ENCODE measurements at regions not wholly inside any gene's neighbourhood (a gene's known extent, or its start where the extent isn't known, plus 50 kb on each side); places are given as distances from the start of the nearest gene placed in this dataset.

DNA sequence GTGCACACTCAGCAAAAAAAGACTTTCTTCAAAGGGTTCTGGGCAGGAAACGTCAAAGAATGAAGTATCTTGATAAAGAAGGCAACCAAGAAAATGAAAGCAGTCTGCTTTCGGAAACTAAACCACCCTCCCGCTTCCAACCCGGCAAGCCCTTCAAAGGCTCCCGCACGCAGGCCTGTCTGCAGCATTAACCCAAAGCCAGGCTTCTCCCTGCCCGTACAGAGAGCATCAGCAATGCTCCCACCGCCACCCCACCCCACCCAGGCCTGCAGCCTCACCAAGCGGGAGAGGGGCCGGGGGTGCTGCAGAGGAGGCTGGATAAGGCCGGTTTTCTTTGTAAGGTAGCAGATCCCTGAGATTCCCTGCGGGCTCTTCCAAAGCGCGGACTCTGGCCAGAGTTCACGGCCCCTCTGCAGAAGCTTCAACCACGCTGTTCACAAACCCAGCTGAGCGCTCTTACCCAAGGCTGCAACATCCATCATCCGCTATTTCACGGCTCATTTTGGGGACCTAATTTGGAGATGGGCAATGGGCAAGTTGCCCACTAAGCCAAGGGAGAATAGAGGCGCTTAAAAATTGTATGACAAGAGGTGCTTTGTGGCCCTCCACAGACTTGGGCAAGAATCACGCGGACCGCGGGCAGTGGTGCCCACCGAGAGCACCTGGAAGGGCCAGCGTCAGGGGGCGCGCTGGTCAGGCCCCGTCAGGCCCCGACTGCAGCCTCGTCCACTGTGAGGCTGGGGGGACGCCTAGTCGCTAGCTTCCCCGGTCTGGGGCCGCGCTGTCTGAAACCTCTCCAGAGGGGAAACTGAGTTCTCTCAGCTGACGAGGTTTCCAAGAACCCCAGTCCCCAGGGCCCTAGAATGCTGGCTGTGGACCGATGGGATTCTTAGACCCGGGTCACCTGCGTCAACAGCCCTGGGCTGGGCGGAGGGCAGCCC, 225.4 kb upstream of the ID2 start:
- peak overlapping the region in 1 of 4 donors; percentile 18 for H3K4me3 ChIP-seq
- intact Hi-C loops (cut with DNase I) = no loop called here
- H3K36me3 ChIP-seq = no peaks in the 10 kb centered on the region
- H3K9me3 ChIP-seq = no peaks in the 10 kb centered on the region
- H3K4me1 ChIP-seq = peaks cover 0 to 8% (median 3%) of the 10 kb centered on the region in 4 donors
- WGBS, 2 donors = 73 to 78% methylated on average over 41 of the region's 41 CpGs
- no peak overlapping the region for H3K27ac ChIP-seq
- TF ChIP-seq POLR2A (IDR thresholded peaks at IDR 0.05) = no peak
- TF ChIP-seq EP300 (IDR thresholded peaks at IDR 0.05) = no peak
- TF ChIP-seq, protein P1, sequence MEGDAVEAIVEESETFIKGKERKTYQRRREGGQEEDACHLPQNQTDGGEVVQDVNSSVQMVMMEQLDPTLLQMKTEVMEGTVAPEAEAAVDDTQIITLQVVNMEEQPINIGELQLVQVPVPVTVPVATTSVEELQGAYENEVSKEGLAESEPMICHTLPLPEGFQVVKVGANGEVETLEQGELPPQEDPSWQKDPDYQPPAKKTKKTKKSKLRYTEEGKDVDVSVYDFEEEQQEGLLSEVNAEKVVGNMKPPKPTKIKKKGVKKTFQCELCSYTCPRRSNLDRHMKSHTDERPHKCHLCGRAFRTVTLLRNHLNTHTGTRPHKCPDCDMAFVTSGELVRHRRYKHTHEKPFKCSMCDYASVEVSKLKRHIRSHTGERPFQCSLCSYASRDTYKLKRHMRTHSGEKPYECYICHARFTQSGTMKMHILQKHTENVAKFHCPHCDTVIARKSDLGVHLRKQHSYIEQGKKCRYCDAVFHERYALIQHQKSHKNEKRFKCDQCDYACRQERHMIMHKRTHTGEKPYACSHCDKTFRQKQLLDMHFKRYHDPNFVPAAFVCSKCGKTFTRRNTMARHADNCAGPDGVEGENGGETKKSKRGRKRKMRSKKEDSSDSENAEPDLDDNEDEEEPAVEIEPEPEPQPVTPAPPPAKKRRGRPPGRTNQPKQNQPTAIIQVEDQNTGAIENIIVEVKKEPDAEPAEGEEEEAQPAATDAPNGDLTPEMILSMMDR (IDR thresholded peaks at IDR 0.05) = no peak
- TF ChIP-seq POLR2AphosphoS5 (IDR thresholded peaks at IDR 0.05) = no peak
- peaks cover 3 to 27% (median 11%) of the 10 kb centered on the region in 3 donors for H3K27me3 ChIP-seq
- peak; percentile 54 for DNase-seq

DNA sequence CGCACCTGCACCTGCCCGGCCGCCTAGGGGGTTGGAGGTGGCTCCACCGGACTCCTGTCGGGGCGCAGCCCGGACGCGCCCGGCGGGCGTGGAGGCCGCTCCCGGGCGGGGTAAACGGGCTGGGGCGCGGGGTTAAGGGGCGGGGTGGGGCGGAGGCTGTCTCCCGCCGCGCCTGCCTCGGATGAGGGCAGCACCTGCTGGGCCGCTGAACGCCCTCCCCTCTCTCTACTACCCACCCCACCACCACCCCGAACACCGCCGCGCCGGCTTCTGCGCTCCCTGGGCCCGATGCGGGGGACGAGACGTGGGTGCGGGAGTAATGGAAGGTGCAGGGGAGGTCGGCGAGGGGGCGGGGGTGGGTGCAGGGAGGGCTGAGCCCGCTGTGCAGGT, 224.8 kb upstream of the ID2 start:
- peak; percentile 36 for DNase-seq
- Histone ChIP-seq H3K36me3 (no peaks in the 10 kb centered on the region), H3K27me3 (peaks cover 3 to 27% (median 11%) of the 10 kb centered on the region in 3 donors), H3K4me1 (peaks cover 0 to 8% (median 3%) of the 10 kb centered on the region in 4 donors), H3K27ac (no peak overlapping the region), H3K4me3 (peak overlapping the region in 1 of 4 donors; percentile 18), H3K9me3 (no peaks in the 10 kb centered on the region)
- intact Hi-C loops (cut with DNase I) = no loop called here
- TF ChIP-seq POLR2A (IDR thresholded peaks at IDR 0.05) (no peak), POLR2AphosphoS5 (IDR thresholded peaks at IDR 0.05) (no peak), EP300 (IDR thresholded peaks at IDR 0.05) (no peak)
- TF ChIP-seq, protein P1 (IDR thresholded peaks at IDR 0.05) = no peak
- 4 to 23% methylated on average over 41 of the region's 41 CpGs for WGBS, 2 donors

DNA sequence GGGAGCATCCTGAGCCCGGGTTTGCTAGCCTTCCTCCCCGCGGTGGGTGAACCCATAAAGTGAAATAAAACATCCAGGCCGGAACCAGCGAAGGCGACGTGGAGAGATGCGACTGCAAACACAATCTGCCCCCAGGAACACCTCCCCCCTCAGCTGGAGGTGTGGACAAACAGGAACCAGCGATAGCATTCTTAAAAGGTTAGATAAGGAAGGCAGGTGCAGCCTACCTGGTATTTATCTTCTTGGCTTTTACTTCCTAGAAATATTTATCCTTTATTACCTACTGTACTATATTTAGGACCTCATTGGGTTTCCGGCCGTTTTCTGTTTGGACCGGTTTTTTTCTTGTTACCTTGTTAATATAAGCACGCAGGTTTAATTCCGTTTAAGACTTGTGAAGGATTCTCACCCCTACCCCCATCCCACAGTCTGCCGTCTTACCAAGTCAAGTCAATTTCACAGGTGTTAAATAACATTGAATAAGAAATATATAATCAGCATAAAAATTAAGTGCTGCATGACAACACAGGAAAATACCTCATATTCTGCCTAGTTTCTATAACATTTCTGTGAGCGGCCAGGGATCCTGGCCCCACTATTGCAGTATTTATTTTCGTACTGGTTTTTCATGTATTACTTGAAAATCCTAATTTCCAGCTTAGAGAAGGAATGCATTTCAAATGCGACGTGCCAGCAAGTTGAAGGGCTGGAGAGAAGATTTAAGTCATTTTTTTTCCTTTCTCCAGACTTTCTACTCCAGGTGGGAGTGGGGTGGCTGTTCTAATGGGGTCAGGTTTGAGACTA, 224.0 kb upstream of the ID2 start:
- WGBS, 2 donors = 11 to 39% methylated on average over 19 of the region's 19 CpGs
- Histone ChIP-seq H3K4me3 (no peak overlapping the region), H3K4me1 (peaks cover 0 to 8% (median 3%) of the 10 kb centered on the region in 4 donors), H3K27me3 (peaks cover 3 to 27% (median 11%) of the 10 kb centered on the region in 3 donors), H3K36me3 (no peaks in the 10 kb centered on the region), H3K9me3 (no peaks in the 10 kb centered on the region), H3K27ac (no peak overlapping the region)
- TF ChIP-seq EP300 (IDR thresholded peaks at IDR 0.05) (no peak), POLR2AphosphoS5 (IDR thresholded peaks at IDR 0.05) (no peak), POLR2A (IDR thresholded peaks at IDR 0.05) (no peak)
- TF ChIP-seq, protein P1 (IDR thresholded peaks at IDR 0.05) = no peak
- intact Hi-C loops (cut with DNase I) = no loop called here
- DNase-seq = peak; percentile 55

DNA sequence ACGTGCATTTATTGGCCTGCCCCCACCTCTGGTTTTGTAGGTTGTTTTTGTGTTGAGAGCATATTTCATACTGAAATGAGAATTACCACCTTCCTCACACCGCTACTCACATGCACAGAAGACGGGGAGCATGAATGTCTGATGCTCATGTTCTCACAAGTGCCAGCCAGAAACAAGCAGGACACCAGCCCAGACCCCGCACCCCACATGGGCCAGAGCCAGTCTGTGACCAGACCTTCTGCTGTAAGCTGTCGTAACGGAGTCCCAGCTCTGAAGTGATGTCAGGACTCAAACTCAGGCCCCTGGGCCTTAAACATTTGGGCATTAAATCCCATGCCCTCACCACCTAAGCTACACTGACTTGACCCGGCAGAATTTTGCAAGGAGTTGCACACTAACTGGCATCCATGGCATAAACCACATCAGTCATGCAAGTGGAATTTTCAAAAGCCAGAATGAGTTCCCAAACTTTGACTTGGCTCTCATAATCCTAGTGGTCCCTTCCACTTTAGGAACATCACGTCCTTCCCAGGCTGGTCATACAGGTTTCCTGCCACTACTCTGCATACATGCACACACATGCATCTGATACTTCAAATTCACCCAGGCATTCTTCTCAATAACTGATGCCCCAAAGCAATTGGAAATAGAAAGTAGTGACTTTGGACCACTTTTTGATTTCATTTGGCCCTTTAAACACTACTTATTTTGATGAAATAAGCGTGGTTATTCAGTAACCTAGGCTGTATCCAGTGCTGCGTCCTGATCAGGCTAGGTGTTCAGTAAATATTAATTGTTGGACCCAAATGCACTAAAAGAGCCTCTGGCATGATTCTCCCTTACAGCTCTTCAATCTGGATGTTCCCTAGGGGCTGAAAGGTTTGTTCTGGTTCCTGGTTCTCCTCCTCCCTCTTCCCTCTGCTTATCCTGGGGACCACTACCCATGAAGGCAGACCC, 223.1 kb upstream of the ID2 start:
- DNase-seq = peak; percentile 35
- Histone ChIP-seq H3K27me3 (peaks cover 3 to 27% (median 11%) of the 10 kb centered on the region in 3 donors), H3K36me3 (no peaks in the 10 kb centered on the region), H3K4me1 (peaks cover 0 to 8% (median 3%) of the 10 kb centered on the region in 4 donors), H3K9me3 (no peaks in the 10 kb centered on the region), H3K4me3 (no peak overlapping the region), H3K27ac (no peak overlapping the region)
- intact Hi-C loops (cut with DNase I) = no loop called here
- 86 to 91% methylated on average over 10 of the region's 10 CpGs for WGBS, 2 donors
- TF ChIP-seq POLR2A (IDR thresholded peaks at IDR 0.05) (no peak), EP300 (IDR thresholded peaks at IDR 0.05) (no peak), POLR2AphosphoS5 (IDR thresholded peaks at IDR 0.05) (no peak)
- TF ChIP-seq, protein P1 (IDR thresholded peaks at IDR 0.05) = no peak
